NCI-H146 (cell line): ENCODE measurements at regions not wholly inside any gene's neighbourhood (a gene's known extent, or its start where the extent isn't known, plus 50 kb on each side); places are given as distances from the start of the nearest gene placed in this dataset.
"Not testable (repeated sequence)": the region's sequence is repeated elsewhere in the genome, so short reads cannot be mapped to it uniquely, and the experiment has no call there.

Experiments
- DNase-seq: peaks from one replicate; lab custom pipeline; 2025; lab: John Stamatoyannopoulos, UW

- DNase-seq: no peak
Measured at GRCh38 chr4:111143510-111143909, 520.6 kb upstream of the PITX2 start.

- DNase-seq: no peak
Measured at GRCh38 chr4:111154934-111155333, 532.1 kb upstream of the PITX2 start.

- not testable (repeated sequence) for DNase-seq
Measured at GRCh38 chr4:111164556-111164955, 541.7 kb upstream of the PITX2 start.

GRCh38 chr4:111174331-111174730, 551.5 kb upstream of the PITX2 start:
- DNase-seq: no peak

GRCh38 chr4:111178231-111178630, 555.4 kb upstream of the PITX2 start:
- no peak for DNase-seq

- DNase-seq: no peak
Measured at GRCh38 chr4:111187108-111187507, 564.2 kb upstream of the PITX2 start.

- no peak for DNase-seq
Measured at GRCh38 chr4:111198446-111198845, 575.6 kb upstream of the PITX2 start.

GRCh38 chr4:111204797-111205196, 581.9 kb upstream of the PITX2 start:
- DNase-seq: no peak

- no peak for DNase-seq
Measured at GRCh38 chr4:111208970-111209369, 586.1 kb upstream of the PITX2 start.

- no peak for DNase-seq
Measured at GRCh38 chr4:111209706-111210105, 586.8 kb upstream of the PITX2 start.

- no peak for DNase-seq
Measured at GRCh38 chr4:111210595-111210994, 587.7 kb upstream of the PITX2 start.

GRCh38 chr4:111213531-111213930, 590.7 kb upstream of the PITX2 start:
- no peak for DNase-seq

GRCh38 chr4:111214371-111214770, 591.5 kb upstream of the PITX2 start:
- no peak for DNase-seq

- DNase-seq: no peak
Measured at GRCh38 chr4:111215755-111216154, 592.9 kb upstream of the PITX2 start.

GRCh38 chr4:111216791-111217190, 593.9 kb upstream of the PITX2 start:
- no peak for DNase-seq

- no peak for DNase-seq
Measured at GRCh38 chr4:111221371-111221770, 598.5 kb upstream of the PITX2 start.

GRCh38 chr4:111228396-111228795, 605.5 kb upstream of the PITX2 start:
- no peak for DNase-seq

- no peak for DNase-seq
Measured at GRCh38 chr4:111228874-111229273, 606.0 kb upstream of the PITX2 start.

GRCh38 chr4:111230265-111230664, 607.4 kb upstream of the PITX2 start:
- no peak for DNase-seq

GRCh38 chr4:111231281-111231680, 608.4 kb upstream of the PITX2 start:
- no peak for DNase-seq

- no peak for DNase-seq
Measured at GRCh38 chr4:111234939-111235338, 612.1 kb upstream of the PITX2 start.

GRCh38 chr4:111263836-111264235, 641.0 kb upstream of the PITX2 start:
- no peak for DNase-seq

- DNase-seq: no peak
Measured at GRCh38 chr4:111266937-111267336, 644.1 kb upstream of the PITX2 start.

- no peak for DNase-seq
Measured at GRCh38 chr4:111267786-111268185, 644.9 kb upstream of the PITX2 start.
